Kidney (tissue), 13 donors: ENCODE measurements at regions not wholly inside any gene's neighbourhood (a gene's known extent, or its start where the extent isn't known, plus 50 kb on each side); places are given as distances from the start of the nearest gene placed in this dataset.

Experiments
- DNase-seq, 5 donors: peaks; one replicate each; pipeline ENCODE4 v3.0.0-alpha.2; 2013 to 2020
- FAIRE-seq: peaks from 2 replicates; lab custom pipeline; 2012; peaks lifted over from hg19 to GRCh38; lab: Jason Lieb, UNC
- H3K27ac ChIP-seq, 2 donors: one replicate each; pipeline ENCODE4 v1.7.0; 2013; ENCODE audit warnings: low read depth in 2 of 2, low read length in 2 of 2, inconsistent platforms in 1 of 2
- H3K27me3 ChIP-seq: one replicate; pipeline ENCODE4 v1.7.1; 2013; ENCODE audit warnings: low read length, inconsistent platforms; ENCODE audit not compliant: control insufficient read depth, insufficient read depth
- H3K36me3 ChIP-seq, 3 donors: one replicate each; pipeline versions ENCODE4 v1.7.0 to v1.7.1; 2013; ENCODE audit warnings: low read length in 3 of 3, control low read depth in 1 of 3, inconsistent platforms in 1 of 3; ENCODE audit not compliant: insufficient read depth in 3 of 3, control insufficient read depth in 2 of 3
- H3K4me1 ChIP-seq, 3 donors: one replicate each; pipeline versions ENCODE4 v1.7.0 to v1.7.1; 2013; ENCODE audit warnings: low read length in 3 of 3, inconsistent platforms in 1 of 3, low read depth in 1 of 3; ENCODE audit not compliant: control insufficient read depth in 2 of 3, insufficient read depth in 2 of 3
- H3K4me3 ChIP-seq, 3 donors: one replicate each; pipeline versions ENCODE4 v1.7.0 to v1.8.1; 2013; ENCODE audit warnings: low read length in 3 of 3, control low read depth in 1 of 3, inconsistent platforms in 1 of 3
- H3K9ac ChIP-seq, 3 donors: one replicate each; pipeline versions ENCODE4 v1.7.0 to v1.7.1; 2013; ENCODE audit warnings: low read length in 3 of 3, control low read depth in 1 of 3, inconsistent platforms in 1 of 3
- H3K9me3 ChIP-seq, 3 donors: one replicate each; pipeline versions ENCODE4 v1.7.0 to v1.7.1; 2013; ENCODE audit warnings: low read length in 3 of 3, control low read depth in 1 of 3, inconsistent platforms in 1 of 3; ENCODE audit not compliant: control insufficient read depth in 2 of 3, insufficient read depth in 1 of 3
- intact Hi-C: fragments of 100-400 bp; cut with DNase I; formaldehyde crosslinking; loops from one replicate; pipeline ENCODE4 v1.11.1; 2022
- TF ChIP-seq, protein P1 (sequence below): IDR thresholded peaks from 3 replicates; pipeline ENCODE4 v1.5.1; 2012; ENCODE audit warnings: mild to moderate bottlenecking, moderate library complexity, borderline replicate concordance; ENCODE audit not compliant: insufficient read depth; ENCODE audit errors: extremely low read depth
- donor health status: control.
- donor health status: control.
- donor health status: control.
- donor health status: control.
- donor health status: control.
- donor health status: DM: yes; HTN: yes; CAD: no.
- donor health status: Normal renal cell carcinoma (clear cell type).

GRCh38 chr5:154107010-154107409, 68.2 kb downstream of the MFAP3 start:
- FAIRE-seq (no peak), DNase-seq (no peak)
- no peaks in the 10 kb centered on the region for H3K27me3 ChIP-seq
- H3K36me3 ChIP-seq: no peaks in the 10 kb centered on the region
- H3K9me3 ChIP-seq: no peaks in the 10 kb centered on the region
- no peak overlapping the region for H3K4me3 ChIP-seq
- intact Hi-C loops: no loop called here
- H3K4me1 ChIP-seq: no peaks in the 10 kb centered on the region
- H3K27ac ChIP-seq: no peak overlapping the region
- TF ChIP-seq, protein P1, sequence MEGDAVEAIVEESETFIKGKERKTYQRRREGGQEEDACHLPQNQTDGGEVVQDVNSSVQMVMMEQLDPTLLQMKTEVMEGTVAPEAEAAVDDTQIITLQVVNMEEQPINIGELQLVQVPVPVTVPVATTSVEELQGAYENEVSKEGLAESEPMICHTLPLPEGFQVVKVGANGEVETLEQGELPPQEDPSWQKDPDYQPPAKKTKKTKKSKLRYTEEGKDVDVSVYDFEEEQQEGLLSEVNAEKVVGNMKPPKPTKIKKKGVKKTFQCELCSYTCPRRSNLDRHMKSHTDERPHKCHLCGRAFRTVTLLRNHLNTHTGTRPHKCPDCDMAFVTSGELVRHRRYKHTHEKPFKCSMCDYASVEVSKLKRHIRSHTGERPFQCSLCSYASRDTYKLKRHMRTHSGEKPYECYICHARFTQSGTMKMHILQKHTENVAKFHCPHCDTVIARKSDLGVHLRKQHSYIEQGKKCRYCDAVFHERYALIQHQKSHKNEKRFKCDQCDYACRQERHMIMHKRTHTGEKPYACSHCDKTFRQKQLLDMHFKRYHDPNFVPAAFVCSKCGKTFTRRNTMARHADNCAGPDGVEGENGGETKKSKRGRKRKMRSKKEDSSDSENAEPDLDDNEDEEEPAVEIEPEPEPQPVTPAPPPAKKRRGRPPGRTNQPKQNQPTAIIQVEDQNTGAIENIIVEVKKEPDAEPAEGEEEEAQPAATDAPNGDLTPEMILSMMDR: no peak
- no peak overlapping the region for H3K9ac ChIP-seq

GRCh38 chr5:154107756-154108155, 69.0 kb downstream of the MFAP3 start:
- TF ChIP-seq, protein P1: no peak
- H3K4me1 ChIP-seq: no peaks in the 10 kb centered on the region
- H3K9me3 ChIP-seq: no peaks in the 10 kb centered on the region
- no peak overlapping the region for H3K4me3 ChIP-seq
- no peaks in the 10 kb centered on the region for H3K36me3 ChIP-seq
- H3K27me3 ChIP-seq: no peaks in the 10 kb centered on the region
- no peak overlapping the region for H3K27ac ChIP-seq
- H3K9ac ChIP-seq: no peak overlapping the region
- no peak for FAIRE-seq
- no peak for DNase-seq
- intact Hi-C loops: no loop called here

DNA sequence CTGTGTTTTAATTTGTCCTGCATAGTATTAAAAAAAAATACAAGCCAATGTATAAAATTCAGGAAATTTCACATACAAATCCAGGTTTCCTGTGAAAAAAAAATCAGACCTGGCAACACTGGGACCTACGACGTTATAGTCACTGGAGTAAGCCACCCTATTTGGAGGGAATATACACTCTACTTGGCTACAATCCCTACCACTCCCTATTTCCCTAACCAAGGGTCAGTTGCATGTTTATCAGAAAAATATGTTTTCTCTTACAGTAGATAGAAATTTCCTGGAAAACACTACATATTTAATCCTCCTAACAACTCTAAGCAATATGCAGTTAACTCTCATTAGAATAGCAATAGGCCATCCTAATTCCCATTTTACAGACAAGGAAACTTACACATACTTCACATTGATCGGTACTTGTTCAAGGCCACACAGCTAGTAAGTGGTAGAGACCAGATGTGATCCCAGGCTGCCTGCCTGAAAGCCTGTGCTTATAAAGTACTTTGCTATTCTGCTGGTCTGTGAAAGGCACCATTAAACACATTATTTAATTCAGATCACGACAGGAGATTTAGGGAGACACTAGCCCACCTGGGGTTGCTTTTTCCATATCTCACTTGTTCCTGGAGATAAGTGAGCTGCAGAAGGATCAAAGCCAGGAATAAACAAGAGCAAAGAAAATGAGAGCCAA, 70.8 kb downstream of the MFAP3 start:
- FAIRE-seq: no peak

More for the DNA sequence above, 70.8 kb downstream of the MFAP3 start:
- Histone ChIP-seq H3K4me3 (no peak overlapping the region), H3K36me3 (no peaks in the 10 kb centered on the region), H3K27me3 (no peaks in the 10 kb centered on the region), H3K27ac (no peak overlapping the region), H3K9me3 (no peaks in the 10 kb centered on the region), H3K9ac (no peak overlapping the region), H3K4me1 (no peaks in the 10 kb centered on the region)
- TF ChIP-seq, protein P1: no peak
- intact Hi-C loops: no loop called here
- no peak for DNase-seq
